Hippocampal formation (tissue), 2 donors: ENCODE measurements at regions not wholly inside any gene's neighbourhood (a gene's known extent, or its start where the extent isn't known, plus 50 kb on each side); places are given as distances from the start of the nearest gene placed in this dataset.

Experiments used
- DNase-seq, 2 donors: peaks; one replicate each; lab custom pipeline; 2025; lab: John Stamatoyannopoulos, UW

DNA sequence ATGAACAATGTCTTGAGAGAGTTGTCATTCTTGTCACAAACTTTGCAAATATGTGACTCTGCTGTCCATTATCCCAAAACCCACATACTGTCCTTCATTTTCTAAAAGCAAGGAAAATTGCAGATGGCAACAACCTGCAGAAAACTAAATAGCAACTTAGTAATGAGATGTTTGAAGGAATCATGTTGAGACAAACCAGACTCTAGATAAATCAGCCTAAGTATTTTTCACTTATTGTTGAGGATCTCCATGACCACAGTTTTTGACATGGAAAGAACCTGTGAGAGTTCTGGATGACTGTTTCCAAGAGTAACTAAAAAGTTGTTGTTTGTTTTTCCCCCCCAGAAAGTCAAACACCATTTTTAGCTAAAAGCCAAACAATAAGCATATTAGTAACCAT, 535.2 kb upstream of the ZNF608 start:
- no peak for DNase-seq

DNA sequence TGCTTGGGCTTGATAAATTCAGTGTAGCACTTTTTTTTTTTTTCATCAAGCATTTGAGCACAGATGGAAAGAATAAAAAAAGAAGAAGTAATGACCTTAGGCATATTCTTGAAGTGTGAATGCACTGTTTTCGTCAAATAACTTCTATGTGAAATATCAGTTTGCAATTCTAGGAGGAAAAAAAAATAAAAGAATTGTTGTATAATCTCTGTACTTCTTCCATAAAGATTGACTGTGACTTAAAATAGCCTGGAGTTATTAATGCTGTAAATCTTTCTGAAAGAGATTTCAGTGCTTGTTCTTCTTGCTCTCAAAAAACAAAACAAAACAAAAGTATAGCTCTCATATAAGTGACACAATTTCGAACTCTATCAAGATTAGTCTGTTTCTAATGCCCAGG, 536.9 kb upstream of the ZNF608 start:
- DNase-seq: no peak

DNA sequence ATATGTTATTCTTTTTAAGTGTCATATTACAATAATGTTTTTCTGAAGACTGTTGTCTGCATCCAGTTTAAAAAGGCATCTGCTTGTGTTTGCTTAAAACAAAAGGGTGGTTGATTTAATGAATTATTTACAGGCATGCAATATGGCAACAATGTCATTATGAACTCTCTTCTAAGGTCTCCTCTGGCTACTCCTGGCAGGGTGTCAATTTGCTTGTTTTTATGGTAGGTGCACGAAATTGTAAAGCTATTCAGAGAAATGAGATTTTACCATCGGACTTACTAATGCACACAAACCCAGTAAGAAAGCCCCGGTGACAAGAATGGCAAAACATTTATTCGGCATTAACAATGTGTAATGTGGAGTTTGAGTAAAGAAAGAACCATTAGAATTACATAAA, 539.8 kb upstream of the ZNF608 start:
- no peak for DNase-seq

DNA sequence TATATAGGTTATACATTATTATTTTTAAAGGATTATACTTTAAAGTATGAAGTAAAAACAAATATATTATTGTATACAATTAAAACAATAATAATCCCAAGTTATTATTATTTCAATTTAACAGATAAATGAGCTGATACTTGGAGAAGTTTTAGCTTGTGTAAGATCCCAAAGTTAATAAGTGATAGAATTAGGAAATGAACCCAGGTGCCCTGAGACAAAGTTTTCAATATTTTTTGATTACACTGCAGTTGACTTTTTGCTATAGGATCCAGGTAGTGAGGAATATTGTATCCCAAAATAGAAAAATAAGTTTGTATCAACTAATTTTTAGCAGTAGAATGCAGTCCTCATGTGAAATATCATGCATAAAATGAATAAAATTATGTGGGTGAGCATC, 543.2 kb upstream of the ZNF608 start:
- DNase-seq: no peak

DNA sequence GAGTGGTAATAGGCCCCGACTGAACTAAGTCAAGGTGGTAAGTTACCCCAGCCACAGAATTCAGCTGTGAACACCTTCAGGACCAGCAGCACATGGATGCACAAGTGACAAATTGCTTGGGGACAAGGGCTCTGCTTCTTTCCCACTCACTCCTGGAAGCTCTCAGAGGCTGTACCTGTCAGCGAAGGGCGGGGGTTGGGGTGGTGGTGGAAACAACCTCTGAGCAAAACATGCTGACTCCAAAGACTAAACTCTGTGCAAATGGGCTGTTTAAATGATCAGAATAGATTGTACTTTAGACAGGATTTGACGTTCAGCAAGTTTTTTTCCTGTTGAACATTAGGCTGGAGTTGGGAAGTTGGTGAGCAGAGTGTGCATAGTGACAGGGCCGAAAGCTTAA, 544.5 kb upstream of the ZNF608 start:
- no peak for DNase-seq

DNA sequence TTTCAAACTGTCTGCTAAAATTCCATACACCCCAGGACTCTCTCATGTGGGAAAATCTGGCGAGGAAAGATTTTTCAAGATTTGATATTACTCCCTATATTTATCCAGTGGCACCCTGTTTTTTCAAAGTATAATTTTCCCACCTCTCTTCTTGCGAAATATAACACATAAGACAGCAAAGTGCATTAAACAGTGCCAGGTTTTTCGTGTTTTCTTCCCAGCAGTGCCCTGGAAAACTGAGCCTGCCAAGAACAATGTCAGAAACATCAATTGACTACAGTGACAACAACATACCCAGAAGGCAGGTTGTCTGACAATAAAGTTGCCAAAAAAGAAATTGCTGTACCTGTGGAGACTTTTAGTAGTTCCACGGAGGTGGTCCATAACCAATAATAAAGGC, 545.0 kb upstream of the ZNF608 start:
- no peak for DNase-seq

DNA sequence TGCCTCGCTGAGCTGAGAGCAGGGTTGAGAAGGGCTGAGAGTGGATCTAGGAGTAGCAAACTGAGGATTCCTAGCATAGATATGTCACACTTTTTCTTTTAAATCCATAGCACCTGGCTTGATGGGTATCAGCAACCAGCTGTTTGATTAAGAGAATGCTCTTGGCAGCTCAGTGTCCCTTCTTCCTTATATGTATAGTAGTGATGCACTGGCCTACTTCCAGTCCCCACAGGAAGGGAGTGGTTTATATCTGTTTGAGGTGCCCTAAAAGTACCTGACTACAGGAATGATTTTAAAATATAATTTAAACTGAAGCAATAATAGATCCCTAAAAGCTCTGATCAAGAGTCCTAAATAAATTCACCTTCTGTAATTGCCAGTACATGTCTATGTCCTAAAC, 546.8 kb upstream of the ZNF608 start:
- no peak for DNase-seq

DNA sequence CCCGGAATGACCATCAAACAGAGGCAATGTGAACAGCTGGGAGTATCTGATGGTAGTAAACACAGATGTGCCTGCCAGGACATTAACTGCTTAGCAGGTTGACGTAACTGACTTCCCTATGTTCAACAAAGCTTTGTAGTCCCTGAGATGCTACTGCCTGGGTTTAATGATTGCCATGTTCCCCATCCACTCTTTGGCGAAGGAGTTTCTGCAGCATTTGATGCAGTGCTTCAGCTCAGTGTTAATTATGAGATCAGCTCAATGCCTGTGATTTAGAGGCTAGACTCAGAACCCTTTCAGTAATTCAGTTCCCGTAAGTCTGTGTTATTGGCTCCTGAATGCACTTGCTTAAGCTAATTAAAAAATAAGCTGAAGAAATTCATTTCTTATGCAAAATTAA, 547.3 kb upstream of the ZNF608 start:
- DNase-seq: no peak

DNA sequence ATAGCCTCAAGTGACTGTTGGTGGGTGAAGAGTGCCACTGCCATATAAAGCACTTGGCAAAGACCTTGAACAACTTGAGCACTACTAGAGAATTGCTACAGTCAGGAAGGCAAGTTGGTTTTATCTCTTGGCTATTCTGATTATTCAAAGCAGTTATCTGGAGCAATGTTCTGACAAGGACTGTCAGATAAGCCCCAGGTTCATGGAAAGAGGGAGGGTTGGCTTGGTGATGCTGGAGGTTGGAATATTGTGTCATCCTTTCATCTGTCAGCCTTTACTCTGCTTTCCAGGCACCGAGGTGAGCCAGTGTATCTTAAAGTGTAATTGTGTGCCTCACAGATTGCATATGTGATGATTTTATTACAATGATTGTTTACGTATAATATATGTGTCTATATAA, 548.4 kb upstream of the ZNF608 start:
- DNase-seq: no peak

DNA sequence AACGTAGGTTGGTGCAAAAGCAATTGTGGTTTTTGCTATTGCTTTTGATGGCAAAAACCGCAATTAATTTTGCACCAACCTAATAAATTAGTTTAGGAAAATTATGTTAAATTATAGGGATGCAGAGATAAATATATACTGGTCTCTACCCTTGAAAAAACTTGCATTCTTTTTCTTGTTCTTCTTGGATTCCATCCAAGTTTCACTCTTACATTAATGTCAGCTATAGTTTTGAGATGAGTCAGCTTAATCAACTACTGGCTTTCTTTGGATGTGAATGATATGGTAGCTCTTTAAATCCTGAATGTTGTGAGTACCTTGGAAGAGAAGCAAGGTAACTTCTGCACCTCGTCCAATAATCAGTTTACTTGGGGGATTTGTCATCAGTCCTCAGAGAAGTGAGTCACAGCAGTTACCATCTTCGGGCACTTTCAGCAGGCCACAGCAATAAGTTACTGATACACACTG, 549.0 kb upstream of the ZNF608 start:
- DNase-seq: no peak

DNA sequence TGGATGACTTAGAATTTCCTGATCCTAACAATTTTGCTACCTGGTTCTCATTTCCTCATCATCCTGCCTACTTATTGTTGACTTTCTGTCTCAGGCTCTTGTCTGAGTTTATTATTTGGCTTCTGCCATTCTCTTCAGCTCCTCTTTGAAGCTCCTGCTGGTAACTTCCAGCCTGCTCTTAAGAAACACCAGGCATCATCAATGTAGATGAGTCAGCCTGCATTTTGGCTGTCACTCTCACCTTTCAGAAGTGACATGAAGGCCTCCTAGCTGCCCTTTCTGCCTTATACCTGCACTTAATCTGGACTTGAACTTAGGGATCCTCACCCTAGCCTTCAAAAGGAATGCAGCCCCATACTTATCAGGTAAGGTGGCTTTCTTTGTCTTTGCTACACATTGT, 551.8 kb upstream of the ZNF608 start:
- DNase-seq: no peak

DNA sequence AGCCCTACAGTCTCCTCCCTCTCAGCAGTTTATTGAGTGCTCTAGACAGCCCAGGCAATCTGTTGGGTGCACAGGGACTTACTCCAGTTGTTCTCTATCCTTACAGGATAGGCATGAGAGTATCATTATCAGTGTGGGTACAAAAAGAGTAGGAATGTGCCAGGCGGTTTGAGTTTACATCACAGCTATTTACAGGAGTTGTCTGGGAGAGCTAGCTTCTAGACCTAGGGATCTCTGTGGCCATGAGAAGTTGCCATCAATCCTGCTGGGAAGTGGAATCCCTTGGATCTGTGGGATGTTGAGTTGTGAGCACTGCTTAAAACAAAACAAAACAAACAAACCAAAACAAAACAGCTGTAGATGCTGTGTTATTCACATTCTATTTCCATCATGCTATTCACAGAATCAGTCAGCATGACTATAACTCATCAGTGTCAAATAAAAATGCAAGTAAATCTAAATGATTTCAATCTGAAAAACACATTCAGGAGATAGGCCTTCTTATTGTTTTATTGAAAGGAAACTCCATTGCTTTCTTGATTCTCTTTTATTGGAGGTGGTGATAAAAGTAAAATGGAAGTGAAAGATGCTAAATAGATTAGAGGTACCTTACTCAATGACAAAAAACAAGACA, 552.4 kb upstream of the ZNF608 start:
- no peak for DNase-seq

DNA sequence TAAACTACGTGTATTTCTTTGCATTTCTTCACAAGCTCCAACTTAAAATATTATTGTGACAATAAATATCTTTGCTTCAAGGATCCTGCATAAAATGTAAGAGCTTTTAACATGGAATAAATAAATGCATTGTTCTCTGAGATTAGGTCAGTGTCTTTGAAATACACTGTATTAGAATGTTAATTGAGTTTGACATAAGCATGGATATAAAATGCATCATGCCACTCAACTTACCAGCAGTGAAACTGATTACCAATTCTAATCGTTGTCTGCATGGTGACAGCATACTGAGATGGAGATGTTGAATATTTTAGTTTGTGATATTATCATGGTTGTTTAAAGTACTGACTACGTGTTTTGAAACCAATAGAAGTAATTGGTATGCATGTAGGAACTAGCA, 555.3 kb upstream of the ZNF608 start:
- DNase-seq: no peak

DNA sequence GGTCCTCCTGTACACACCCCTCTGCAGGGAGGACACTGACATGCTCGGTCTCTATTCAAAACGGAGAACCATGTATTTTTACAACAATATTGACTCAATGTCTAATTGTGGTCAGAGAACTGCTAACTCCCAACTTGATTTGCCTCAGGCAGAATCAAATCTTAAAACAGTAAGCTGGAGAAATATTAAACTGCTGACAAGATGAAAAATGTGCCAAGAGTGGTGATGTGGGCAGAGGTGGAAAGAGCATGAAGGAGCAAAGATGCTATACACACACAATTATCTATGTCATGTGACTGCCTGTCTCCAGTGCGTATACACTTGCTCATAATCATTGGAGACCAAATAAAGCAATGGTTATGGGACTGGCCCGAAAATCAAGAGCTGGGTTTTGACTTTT, 556.1 kb upstream of the ZNF608 start:
- no peak for DNase-seq

DNA sequence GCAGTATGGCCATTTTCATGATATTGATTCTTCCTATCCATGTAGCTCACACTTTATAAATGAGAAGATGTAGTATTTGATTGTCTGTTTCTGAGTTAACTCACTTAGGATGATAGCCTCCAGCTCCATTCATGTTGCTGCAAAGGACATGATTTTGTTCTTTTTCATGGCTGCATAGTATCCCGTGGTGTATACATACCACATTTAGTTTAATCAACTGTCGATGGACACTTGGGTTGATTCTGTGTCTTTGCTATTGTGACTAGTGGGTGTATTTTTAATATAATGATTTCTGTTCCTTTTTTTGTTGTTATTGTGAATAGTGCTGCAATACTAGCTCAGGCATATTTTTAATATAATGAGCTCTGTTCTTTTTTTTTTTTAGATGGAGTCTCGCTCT, 560.3 kb upstream of the ZNF608 start:
- no peak for DNase-seq

DNA sequence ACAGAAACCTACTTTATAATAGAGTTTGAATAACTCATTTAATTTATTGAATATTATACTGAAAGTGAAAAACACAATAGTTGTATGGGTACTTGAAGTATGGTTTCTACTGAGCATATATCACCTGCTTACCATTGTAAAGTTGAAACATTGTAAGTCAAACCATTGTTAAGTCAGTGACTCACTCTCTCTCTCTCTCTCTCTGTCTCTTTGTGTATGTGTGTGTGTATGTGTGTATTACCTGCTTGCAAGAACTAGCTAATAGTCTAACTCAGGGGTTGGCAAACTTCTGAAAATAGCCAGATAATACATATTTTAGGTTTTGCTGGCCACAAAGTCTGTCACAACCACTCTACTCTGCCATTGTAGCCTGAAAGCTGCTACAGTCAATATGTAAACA, 564.3 kb upstream of the ZNF608 start:
- no peak for DNase-seq

DNA sequence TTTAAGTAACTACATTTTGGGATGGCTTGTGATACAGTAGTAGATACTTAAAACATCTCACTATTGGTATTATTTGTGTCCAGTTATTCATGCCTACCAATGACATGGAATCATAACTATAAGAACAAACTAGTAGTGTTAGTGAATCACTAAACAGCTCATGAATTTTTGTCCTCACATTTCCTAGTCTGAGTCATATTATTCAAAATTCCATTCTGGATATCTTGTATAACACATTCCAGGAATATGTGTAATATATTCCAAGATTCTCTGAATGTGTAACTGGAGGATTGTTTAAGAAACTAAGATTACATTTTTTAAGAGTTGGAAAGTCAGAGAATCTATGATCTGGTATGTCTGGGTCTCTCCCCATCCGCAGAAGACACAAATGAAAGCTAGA, 565.3 kb upstream of the ZNF608 start:
- DNase-seq: no peak

DNA sequence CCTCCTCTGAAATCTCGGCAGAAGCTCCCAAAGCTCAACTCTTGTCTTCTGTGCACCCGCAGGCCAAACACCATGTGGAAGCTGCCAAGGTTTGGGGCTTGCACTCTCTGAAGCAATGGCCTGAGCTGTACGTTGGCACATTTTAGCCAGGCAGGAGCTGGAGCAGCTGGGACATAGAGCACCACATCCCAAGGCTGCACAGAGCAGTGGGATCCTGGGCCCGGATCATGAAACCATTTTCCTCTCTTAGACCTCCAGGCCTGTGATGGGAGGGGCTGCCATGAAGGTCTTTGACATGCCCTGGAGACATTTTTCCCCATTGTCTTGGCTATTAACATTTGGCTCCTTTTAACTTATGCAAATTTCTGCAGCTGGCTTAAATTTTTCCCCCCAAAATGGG, 567.1 kb upstream of the ZNF608 start:
- DNase-seq: no peak

DNA sequence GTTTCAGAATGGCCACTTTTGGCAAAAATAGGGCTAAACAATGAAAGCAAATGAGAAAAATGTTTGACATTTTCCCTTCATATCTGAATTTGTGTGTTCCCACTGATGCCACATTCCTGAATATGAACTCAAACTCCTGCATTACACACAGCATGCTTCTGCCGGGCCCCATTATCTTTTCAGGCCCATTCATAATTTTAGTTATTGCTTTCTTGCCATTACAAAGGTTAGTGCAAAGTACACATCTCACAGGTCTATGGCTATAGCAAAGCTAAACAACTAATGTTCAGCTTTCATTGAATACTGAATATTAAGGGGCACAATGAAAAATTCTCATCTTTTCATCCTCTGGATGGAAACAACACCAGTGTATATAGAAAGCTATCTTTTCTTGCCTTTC, 568.9 kb upstream of the ZNF608 start:
- DNase-seq: no peak

DNA sequence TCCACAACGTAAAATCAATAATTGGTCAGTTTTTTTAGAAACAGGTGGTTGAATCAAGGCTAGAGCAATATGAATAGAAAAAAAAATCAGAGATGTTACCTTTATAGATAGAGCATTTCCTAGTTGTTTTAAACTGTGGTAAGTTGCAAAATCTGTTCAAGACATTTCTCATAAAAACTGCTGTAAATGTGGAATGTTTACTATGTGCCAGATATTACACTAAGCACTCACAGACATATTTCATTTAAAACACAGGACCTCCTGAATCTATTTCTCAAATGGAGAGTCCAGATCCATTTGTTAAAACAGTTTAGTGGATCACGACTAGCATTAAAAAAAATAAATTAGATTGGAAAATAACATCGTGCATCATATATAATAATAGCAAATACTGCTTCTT, 570.0 kb upstream of the ZNF608 start:
- no peak for DNase-seq

DNA sequence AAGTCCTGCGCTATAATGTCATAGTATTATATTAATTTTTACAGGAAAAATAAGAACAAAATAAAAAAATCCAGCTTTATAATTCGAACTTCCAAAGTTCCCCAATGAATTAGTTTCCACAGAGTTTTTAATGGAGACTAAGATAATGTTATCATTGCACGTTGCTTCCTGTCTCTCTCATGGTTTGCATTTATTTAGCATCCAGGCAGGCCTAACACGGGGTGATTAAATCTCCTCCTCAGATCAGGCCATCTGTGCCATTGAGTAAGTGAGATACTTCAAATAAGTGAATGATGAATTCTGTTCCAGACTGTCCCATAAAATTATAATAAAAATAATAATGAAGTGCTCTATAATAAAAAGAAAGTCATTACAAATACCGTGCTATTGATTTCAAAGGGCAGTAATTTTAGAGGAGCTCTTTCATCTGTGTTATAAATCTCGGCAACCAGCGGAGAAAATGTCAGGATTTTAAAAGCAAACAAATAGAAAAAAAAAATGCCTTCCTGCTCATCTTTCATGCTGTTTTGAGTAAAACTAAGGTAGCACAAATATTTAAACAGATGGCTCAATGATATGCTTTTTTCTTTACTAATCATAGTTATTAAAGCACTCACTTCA, 570.6 kb upstream of the ZNF608 start:
- no peak for DNase-seq

DNA sequence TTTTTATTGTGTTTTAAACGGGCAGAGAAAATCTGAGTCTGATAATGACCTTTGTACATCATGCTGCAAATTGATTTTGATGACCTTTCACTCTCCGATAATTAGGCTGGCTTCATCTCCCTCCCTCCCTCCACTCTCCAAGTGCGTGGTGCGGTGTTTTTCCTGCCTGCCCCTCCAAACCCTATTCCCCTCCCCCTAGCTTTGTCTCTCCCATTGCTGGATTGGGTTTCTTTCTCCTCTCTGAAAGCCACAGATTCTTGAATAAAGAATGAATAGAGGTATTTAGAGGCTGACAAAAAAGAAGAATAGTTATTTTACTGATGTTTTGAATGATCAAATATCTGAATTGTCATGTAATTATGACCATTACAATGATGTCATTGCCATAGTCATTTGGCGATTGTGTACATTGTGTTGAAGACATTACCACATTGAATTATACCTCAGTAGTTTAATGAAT, 571.1 kb upstream of the ZNF608 start:
- DNase-seq: no peak

DNA sequence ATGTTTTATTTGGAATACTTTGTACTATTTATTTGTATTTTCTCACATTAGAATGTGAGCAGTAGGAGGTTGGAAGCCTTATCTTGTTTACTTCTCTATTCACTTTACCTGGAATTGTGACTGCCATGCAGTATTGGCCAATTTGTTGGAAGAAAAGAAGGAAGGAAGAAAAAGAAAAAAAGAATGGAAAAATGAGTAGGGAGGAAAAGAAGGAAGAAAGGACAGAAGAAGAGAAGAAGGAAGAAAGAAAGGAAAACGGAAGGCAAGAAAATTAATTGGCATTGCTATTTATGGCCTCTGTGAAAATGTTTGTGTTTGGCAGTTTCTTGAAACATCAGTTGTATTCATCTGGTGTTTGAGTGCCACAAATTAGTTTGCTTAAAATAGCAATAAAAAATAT, 575.2 kb upstream of the ZNF608 start:
- DNase-seq: no peak

DNA sequence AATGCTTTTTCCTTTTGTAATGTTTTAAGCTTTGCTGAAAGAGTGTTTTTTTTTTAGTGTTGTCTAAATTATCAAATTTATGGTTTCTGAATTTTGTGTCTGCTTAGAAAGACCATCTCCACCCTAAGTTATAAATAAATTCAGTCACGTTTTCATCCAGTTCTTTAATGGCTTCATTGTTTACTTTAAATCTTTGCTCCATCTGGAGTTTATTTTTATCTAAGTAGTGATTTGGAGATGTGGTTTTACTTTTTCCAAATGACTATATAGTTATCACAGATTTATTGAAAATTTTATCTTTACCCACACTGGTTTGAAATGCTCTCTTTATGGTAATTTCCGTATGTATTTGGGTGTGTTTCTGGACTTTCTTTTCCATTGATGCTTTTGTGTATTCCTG, 577.2 kb upstream of the ZNF608 start:
- no peak for DNase-seq
